ENCODE measurements at regions not wholly inside any gene's neighbourhood (a gene's known extent, or its start where the extent isn't known, plus 50 kb on each side); places are given as distances from the start of the nearest gene placed in this dataset.
"Not testable (repeated sequence)": the region's sequence is repeated elsewhere in the genome, so short reads cannot be mapped to it uniquely, and the experiment has no call there.

DNA sequence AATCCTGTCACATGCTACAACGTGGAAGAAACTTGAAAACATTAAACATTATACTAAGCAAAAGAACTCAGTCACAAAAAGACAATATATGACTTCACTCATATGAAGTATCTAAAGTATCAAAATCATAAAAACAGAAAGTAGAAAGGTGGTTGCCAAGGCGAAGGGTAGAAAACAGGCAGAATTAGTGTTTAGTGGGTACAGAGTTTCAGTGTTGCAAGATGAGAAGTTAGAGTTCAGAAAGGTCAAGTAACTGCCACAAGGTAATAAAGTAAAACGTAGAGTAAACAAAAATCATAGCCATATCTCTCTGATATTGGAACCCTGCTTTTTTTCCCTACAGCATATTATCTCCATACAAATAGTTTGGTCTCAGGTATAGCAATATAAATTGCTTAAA is 223.8 kb upstream of the FSCB start:
- Histone ChIP-seq H3K27me3 (ENCODE audit: insufficient read depth, poor library complexity, severe bottlenecking) (no peaks in the 10 kb centered on the region), H3K4me3 (replicated peaks; ENCODE audit: insufficient read depth, low read length) (no peak overlapping the region), H3K27ac (replicated peaks) (no peak overlapping the region)
- TF ChIP-seq, protein P1, sequence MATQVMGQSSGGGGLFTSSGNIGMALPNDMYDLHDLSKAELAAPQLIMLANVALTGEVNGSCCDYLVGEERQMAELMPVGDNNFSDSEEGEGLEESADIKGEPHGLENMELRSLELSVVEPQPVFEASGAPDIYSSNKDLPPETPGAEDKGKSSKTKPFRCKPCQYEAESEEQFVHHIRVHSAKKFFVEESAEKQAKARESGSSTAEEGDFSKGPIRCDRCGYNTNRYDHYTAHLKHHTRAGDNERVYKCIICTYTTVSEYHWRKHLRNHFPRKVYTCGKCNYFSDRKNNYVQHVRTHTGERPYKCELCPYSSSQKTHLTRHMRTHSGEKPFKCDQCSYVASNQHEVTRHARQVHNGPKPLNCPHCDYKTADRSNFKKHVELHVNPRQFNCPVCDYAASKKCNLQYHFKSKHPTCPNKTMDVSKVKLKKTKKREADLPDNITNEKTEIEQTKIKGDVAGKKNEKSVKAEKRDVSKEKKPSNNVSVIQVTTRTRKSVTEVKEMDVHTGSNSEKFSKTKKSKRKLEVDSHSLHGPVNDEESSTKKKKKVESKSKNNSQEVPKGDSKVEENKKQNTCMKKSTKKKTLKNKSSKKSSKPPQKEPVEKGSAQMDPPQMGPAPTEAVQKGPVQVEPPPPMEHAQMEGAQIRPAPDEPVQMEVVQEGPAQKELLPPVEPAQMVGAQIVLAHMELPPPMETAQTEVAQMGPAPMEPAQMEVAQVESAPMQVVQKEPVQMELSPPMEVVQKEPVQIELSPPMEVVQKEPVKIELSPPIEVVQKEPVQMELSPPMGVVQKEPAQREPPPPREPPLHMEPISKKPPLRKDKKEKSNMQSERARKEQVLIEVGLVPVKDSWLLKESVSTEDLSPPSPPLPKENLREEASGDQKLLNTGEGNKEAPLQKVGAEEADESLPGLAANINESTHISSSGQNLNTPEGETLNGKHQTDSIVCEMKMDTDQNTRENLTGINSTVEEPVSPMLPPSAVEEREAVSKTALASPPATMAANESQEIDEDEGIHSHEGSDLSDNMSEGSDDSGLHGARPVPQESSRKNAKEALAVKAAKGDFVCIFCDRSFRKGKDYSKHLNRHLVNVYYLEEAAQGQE (IDR thresholded peaks at IDR 0.05; ENCODE audit: insufficient replicate concordance, low read depth), result no peak
- TF ChIP-seq SPI1 (IDR thresholded peaks at IDR 0.05; ENCODE audit: borderline replicate concordance, low read depth) (no peak), POLR2AphosphoS5 (IDR thresholded peaks at IDR 0.05; ENCODE audit: low read depth) (no peak), GABPA (IDR thresholded peaks at IDR 0.05; ENCODE audit: low read depth) (no peak)
- TF ChIP-seq, protein P2, sequence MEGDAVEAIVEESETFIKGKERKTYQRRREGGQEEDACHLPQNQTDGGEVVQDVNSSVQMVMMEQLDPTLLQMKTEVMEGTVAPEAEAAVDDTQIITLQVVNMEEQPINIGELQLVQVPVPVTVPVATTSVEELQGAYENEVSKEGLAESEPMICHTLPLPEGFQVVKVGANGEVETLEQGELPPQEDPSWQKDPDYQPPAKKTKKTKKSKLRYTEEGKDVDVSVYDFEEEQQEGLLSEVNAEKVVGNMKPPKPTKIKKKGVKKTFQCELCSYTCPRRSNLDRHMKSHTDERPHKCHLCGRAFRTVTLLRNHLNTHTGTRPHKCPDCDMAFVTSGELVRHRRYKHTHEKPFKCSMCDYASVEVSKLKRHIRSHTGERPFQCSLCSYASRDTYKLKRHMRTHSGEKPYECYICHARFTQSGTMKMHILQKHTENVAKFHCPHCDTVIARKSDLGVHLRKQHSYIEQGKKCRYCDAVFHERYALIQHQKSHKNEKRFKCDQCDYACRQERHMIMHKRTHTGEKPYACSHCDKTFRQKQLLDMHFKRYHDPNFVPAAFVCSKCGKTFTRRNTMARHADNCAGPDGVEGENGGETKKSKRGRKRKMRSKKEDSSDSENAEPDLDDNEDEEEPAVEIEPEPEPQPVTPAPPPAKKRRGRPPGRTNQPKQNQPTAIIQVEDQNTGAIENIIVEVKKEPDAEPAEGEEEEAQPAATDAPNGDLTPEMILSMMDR (IDR thresholded peaks at IDR 0.05; ENCODE audit: insufficient read depth, low read length), result no peak
- no peak for DNase-seq (ENCODE audit: low read depth in 1 of 2, low spot score in 1 of 2)

DNA sequence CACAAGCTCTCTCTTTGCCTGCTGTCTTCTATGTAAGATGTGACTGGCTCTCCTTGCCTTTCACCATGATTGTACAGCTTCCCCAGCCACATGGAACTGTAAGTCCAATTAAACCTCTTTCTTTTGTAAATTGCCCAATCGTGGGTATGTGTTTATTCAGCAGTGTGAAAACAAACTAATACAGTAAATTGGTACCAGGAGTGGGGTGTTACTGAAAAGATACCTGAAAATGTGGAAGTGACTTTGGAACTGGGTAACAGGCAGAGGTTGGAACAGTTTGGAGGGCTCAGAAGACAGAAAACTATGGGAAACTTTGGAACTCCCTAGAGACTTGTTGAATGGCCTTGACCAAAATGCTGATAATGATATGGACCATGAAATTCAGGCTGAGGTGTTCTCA is 214.3 kb upstream of the FSCB start:
- H3K27ac ChIP-seq (replicated peaks); H3K27me3 ChIP-seq (ENCODE audit: insufficient read depth, poor library complexity, severe bottlenecking); H3K4me3 ChIP-seq (replicated peaks; ENCODE audit: insufficient read depth, low read length); DNase-seq (ENCODE audit: low read depth in 1 of 2, low spot score in 1 of 2): not testable (repeated sequence)

DNA sequence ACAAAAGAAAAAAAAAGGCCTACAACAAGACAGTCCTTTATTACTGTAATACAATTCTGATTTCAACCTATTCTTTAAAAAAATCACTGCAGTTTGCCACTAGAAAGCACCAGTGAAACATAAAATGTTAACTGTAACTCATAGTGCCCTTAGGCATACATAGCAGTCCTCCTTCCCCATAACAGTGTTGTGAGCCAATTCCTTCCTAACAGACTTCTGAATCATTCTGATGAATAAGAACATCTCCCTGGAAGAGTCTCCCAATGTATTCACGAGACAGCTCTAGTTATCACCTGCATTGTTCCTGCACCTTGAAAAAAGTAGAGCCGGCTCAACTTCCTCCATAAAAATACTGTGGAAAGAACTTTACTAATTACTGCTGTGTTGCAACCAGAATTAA is 213.6 kb upstream of the FSCB start:
- Histone ChIP-seq H3K27ac (replicated peaks) (no peak overlapping the region), H3K4me3 (replicated peaks; ENCODE audit: insufficient read depth, low read length) (no peak overlapping the region), H3K27me3 (ENCODE audit: insufficient read depth, poor library complexity, severe bottlenecking) (no peaks in the 10 kb centered on the region)
- TF ChIP-seq, protein P2 (IDR thresholded peaks at IDR 0.05; ENCODE audit: insufficient read depth, low read length), result no peak
- no peak for TF ChIP-seq POLR2AphosphoS5 (IDR thresholded peaks at IDR 0.05; ENCODE audit: low read depth)
- TF ChIP-seq GABPA (IDR thresholded peaks at IDR 0.05; ENCODE audit: low read depth), result no peak
- TF ChIP-seq SPI1 (IDR thresholded peaks at IDR 0.05; ENCODE audit: borderline replicate concordance, low read depth), result no peak
- TF ChIP-seq, protein P1 (IDR thresholded peaks at IDR 0.05; ENCODE audit: insufficient replicate concordance, low read depth), result no peak
- DNase-seq (ENCODE audit: low read depth in 1 of 2, low spot score in 1 of 2), result no peak

DNA sequence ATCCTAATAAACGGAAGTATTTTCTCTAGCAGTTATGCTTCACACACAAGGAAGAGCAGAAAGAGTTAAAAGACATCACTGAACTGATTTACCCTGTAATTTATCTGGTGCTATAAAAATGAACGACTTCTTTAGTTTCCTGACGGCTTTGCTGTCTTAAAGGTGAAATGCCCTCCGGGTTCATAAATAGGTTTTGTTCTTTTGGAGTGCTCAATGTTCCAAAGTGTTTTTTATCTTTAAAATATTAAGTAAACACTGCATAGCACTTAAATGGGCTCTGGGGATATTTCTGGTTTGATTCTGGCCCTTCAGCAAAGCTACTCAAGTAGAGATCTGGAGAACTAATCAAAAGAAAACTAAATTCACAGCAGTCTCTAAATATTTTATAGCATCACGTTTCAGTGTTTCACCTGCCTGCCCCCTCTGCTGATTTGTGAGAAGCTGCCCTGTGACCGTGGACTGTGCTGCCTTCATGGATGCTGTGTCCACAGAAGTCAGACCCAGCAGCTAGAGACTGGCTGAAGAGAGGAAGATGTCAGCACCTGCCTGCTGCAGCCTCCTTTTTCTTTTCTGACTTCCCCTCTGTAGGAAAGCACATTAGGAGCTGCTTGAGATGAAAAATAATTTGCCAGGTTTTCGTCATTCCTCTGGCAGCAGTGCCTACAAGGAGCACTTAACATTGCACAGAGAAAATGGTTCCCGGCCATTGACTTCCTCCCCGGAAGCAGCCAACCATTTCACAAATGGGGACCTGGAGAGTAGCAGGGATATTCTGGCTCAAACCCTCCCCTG is 205.1 kb upstream of the FSCB start:
- H3K27me3 ChIP-seq (ENCODE audit: insufficient read depth, poor library complexity, severe bottlenecking), result no peaks in the 10 kb centered on the region
- DNase-seq (ENCODE audit: low read depth in 1 of 2, low spot score in 1 of 2), result no peak
- TF ChIP-seq SPI1 (IDR thresholded peaks at IDR 0.05; ENCODE audit: borderline replicate concordance, low read depth) (no peak), GABPA (IDR thresholded peaks at IDR 0.05; ENCODE audit: low read depth) (no peak), POLR2AphosphoS5 (IDR thresholded peaks at IDR 0.05; ENCODE audit: low read depth) (no peak)
- TF ChIP-seq, protein P2 (IDR thresholded peaks at IDR 0.05; ENCODE audit: insufficient read depth, low read length), result no peak
- TF ChIP-seq, protein P1 (IDR thresholded peaks at IDR 0.05; ENCODE audit: insufficient replicate concordance, low read depth), result no peak
- H3K27ac ChIP-seq (replicated peaks), result no peak overlapping the region
- no peak overlapping the region for H3K4me3 ChIP-seq (replicated peaks; ENCODE audit: insufficient read depth, low read length)

All from HL-60 (cell line).